GM04504 (cell line): ENCODE measurements at regions not wholly inside any gene's neighbourhood (a gene's known extent, or its start where the extent isn't known, plus 50 kb on each side); places are given as distances from the start of the nearest gene placed in this dataset.
A peak's percentile ranks its signal among the peaks of the same experiment; 100 is the strongest.
"Not testable (repeated sequence)": the region's sequence is repeated elsewhere in the genome, so short reads cannot be mapped to it uniquely, and the experiment has no call there.

ENCODE experiments used
- DNase-seq: peaks from one replicate; pipeline ENCODE4 v3.0.0-alpha.2; 2012; ENCODE audit warnings: low read depth

DNA sequence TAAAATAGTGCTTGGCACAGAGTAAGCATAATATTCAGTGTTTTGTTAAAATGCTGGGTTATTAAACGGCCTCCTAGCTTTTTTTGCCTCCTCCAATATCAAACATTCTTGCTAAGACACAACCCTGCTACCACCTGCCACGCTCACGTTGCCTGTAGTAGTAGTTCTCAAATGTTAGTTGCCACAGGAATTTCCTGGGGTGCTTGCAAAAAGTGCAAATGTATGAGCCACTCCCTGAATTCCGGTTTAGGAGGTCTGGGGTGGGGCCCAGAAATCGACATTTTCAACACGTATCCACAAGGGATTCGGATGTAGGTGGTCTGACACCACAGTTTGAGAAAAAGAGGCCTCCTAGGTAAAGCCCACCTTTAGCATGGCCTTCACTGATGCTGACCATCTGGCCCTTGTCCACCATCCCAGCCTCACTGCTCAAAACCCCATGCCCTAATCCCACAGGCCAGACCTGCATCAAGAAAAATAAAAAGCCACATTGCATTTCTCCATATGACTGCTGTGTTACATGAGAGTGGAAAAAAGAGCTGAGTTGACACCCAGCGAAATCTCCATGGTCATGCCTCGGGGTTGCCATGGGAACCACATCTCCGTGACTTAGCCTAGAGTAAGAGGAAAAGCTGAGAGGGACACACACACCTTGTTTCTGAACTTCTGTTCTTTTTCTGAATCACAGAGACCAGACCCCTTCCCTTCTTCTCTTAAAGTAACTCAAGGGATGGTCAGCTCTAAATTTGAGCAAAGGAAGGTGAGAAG is 116.4 kb upstream of the HES1 start:
- no peak for DNase-seq

GRCh38 chr3:194022052-194022451 is 113.9 kb upstream of the HES1 start:
- no peak for DNase-seq

DNA sequence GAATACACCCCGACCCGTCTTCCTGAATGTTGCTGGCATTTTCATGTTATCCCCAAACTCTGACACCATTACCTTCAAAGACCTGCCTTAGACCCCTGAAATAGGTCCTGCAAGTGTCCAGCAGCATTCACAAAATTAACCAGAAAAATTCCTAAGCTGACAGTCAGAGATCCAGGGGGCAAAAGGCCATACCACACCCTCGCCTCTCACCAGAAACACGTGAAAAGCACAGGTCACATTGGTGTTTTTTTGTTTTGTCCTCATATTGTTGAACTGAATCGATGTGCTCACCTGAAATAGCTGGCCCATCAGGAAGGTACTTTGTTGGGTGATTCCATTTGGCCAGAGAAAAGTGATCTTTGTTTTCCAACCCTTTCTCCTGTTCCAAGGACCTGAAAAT is 113.1 kb upstream of the HES1 start:
- DNase-seq = no peak

- no peak for DNase-seq
These were observed 112.3 kb upstream of the HES1 start for GRCh38 chr3:194023501-194024280.

DNA sequence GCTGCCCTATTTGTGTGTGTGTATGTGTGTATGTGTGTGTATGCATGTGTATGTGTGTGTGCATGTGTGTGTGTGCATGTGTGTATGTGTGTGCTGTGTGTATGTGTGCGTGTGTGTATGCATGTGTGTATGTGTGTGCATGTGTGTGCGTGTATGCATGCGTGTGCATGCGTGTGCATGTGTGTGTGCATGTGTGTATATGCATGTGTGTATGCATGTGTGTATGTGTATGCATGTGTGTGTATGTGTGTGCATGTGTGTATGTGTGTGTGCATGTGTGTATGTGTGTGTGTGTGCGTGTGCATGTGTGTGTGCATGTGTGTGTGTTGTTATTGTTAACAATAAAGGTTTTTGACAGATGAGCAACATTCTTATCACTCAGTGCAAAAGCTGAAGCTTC is 110.8 kb upstream of the HES1 start:
- no peak for DNase-seq

DNA sequence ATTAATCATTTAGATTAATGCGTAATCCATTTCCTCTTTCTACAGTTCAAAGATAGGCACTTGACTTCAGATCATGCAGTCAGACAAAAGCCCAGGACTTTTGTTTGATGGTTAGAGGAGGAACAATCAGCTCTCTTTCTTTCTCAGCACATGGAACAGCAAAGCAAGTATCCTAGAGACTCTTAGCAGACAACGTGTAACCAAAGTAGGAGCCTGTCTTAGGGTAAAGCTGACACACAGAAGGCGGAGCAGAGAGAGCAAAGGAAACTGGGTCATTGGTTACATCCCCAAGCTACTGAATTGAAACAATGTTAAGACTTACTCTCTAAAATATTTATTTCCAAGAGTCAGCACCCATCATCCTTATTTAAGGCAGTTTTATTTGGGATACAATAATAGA is 110.0 kb upstream of the HES1 start:
- DNase-seq = no peak

GRCh38 chr3:194028434-194029004 is 107.4 kb upstream of the HES1 start:
- DNase-seq = no peak

- no peak for DNase-seq
These were observed 106.1 kb upstream of the HES1 start for GRCh38 chr3:194029846-194030245.

DNA sequence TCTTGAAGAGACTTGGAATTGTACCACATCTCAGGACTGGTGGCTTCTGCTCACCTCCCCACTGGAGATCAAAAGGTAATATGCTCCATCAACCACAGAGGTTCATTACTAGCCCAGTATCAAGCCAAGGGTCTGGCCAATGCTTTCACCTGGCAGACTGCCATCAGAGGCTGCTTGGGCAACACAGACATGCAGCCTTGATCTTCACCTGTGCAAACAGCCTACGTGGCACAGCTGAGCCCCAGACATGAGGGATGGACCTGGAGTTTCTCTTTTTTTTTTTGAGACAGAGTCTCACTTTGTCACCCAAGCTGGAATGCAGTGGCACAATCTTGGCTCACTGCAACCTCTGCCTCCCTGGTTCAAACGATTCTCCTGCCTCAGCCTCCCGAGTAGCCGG is 105.6 kb upstream of the HES1 start:
- no peak for DNase-seq

DNA sequence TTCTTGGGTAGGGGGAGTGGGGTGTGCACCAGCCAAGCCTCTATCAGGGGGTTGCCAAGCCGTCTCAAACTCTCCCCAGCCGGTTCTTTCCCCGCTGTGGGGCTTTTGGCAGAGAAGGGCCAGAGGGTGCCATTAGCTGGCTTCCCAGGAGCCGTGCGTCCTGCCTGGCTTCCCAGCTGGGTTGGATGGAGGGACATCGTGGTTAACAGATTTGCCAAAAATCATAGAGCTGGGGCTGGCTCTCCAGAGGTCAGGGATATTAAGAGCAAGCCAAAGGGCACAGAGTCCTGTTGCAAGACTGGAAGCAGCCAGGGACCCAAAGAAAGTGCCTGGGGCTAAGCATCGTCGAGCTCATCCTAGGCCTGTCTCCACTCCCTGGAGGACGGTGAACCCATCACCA is 104.6 kb upstream of the HES1 start:
- no peak for DNase-seq

DNA sequence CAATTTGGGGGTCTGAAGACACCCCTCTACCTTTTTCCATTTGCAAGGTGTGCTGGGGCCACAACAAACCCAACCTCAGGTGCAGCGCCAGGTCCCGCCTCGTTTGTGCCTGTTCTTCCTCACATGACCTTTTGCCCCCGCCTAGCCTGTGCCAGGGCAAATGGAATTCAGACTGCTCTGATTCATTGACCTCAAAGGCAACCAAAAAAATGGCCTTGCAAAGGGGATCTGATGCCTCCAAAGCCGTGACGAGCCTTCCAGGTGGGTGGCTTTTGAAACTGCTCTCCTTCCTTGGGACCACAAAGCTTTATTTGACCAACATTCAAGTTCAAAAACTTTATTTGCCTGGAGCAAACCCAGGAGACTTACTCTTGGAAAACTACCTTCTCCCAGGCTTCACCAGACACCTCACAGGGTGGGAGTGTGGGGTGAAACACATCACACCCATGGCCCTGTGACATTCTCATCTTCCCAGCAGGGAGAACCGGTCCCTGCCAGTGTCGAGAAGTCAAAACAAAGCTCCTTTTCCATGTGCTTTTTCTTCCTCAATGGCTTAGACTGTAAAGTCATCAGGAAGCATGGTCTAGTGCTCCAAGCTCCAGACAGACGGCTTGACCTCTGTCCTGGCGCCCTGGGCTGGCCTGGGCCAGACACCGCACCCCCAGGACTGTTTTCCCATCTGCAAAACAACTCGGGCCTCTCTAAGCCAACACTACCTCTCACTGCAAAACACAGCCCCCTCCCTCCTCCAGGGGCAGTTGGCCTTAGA is 103.9 kb upstream of the HES1 start:
- no peak for DNase-seq

DNA sequence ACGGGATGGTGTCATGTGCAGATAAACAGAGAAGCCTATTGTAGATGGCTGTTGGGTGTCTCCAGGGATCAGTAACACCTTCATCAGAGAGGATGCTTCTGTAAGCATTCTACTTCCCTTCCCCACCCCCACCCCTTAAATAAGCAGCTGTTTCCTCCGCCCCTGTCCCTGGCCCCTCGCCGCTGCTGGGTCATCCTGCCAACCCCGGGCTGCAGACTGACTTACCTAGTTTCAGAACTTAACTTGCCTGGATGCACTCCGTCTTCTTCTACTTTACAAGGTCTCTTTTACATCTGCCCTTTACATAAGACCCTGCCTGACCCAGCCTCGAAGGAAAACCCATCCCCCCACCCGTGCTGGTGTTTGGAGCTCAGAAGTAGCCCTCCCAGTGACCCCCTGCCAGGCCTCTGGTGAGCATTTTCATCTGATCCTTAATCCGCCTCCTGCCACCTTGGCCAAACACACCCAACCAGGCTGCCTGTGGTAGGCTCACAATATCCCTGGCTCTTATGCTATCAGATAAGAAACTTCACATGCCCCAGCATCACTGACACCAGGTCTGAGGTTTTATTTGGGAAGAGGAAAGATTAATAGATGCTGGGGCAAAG is 103.0 kb upstream of the HES1 start:
- DNase-seq = no peak

DNA sequence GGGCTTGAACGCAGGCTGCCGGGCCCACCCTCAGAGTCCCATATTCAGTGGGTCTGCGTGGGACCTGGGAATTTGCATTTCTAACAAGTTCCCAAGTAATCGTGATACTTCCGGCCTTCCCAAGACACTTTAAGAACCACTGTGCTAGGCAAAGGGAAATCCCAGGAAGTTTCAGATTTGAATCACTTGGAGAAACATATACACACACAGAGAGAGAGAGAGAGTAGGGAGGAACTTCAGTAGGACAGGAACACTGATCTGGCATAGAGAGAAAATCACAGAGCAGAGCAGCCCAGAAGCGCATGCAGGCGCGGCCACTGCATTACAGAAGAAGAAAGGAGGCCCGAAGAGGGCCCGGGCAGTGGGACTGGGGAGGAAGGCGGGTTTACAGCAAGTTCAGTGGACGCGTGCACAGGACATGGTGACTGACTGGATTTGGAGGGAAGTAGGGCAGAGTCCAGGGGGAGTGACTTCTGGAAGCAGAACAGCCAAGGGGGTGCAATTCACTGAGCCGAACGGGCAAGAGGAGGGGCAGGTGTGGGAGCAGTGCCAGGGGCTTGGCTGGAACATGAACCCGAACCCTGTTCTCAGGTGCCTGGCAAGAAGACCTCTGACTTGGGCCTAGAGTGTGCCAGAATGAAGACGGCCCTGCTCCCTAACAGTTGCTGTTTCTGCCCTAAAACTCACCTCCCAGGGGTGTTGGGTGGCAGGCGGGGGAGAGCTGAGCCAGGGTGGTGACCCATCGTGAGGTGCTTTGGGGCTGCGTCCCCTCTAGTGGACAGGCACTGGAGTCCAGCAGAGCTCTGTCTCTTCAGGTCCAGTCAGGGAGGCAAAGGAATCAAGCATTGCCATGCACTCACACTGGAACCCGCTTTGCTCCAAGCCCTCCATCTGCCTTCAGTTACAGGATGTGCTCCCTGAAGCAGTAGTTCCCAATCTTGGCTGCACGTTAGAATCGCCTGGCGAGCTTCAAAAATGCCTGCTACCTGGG is 101.3 kb upstream of the HES1 start:
- no peak for DNase-seq

- DNase-seq = no peak
These were observed 100.4 kb upstream of the HES1 start for GRCh38 chr3:194035406-194036138.

DNA sequence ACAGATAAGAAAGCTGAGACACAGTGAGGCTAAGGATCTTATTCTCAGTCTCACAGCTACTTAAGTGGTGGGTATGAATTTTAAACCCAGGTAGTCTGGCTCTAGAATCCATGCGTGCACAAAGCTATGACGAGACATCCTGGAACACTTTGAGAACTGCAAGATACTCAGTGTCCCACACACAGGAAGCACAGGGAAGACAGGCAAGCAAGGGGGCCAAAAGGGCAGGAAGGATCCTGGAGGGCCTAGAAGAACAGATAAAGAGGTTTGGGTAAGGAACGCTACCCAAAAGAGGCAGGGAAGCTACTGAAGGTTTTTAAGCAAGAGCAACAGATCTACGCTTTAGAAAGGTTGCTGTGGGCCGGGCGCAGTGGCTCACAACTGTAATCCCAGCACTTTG is 99.1 kb upstream of the HES1 start:
- DNase-seq = no peak

GRCh38 chr3:194038346-194038745 is 97.6 kb upstream of the HES1 start:
- not testable (repeated sequence) for DNase-seq

DNA sequence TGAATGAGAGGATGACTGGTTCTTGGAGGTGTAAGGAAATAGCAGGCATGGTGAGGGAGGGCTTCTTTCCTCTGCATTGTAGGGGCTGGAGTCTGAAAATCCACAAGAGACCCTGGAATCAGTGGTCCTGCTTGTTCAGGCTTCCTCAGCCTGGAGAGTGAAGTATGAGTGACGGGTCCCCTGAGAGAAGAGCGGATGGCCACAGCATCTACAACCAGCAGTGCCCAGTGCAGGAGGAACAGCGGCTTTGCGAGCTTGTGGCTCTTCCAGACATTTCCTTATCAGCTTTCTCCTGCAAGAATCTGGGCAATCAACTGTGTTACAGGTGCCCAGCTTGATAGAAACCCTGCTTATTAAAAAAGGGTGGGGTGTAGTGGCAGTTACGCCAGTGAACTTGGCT is 97.0 kb upstream of the HES1 start:
- no peak for DNase-seq

- DNase-seq = no peak
These were observed 95.3 kb upstream of the HES1 start for GRCh38 chr3:194040516-194041273.

- DNase-seq = peak; percentile 38
These were observed 93.0 kb upstream of the HES1 start for GRCh38 chr3:194042927-194043326.
